MCF 10A (cell line): ENCODE measurements at regions not wholly inside any gene's neighbourhood (a gene's known extent, or its start where the extent isn't known, plus 50 kb on each side); places are given as distances from the start of the nearest gene placed in this dataset.
"Not testable (repeated sequence)": the region's sequence is repeated elsewhere in the genome, so short reads cannot be mapped to it uniquely, and the experiment has no call there.

Experiments used
- BruUV-seq: library from RNA; stranded (reverse); fragments of 400-500 nt; replicated peaks from 2 replicates; lab custom pipeline; 2021; lab: Mats Ljungman, UMichigan
- CTCF ChIA-PET: fragments of 300-600 bp; sonication (Branson Sonifier 250); formaldehyde crosslinking; extraction: SDS; loops from one replicate; lab custom pipeline; 2021; ENCODE audit warnings: antibody characterized with exemption, inconsistent platforms; lab: Yijun Ruan, JAX
- POLR2A ChIA-PET: fragments of 300-600, 350-650 bp; sonication (Branson Sonifier 250); formaldehyde crosslinking; extraction: SDS; loops from one replicate; lab custom pipeline; 2020; ENCODE audit warnings: antibody characterized with exemption, inconsistent platforms; lab: Yijun Ruan, JAX
- DNase-seq: peaks from one replicate; pipeline ENCODE4 v3.0.0-alpha.2; 2018; ENCODE audit not compliant: unreplicated experiment
- H3K27ac Mint-ChIP-seq: one replicate; pipeline ENCODE4 v1.8.0; 2022; ENCODE audit warnings: mild to moderate bottlenecking, low read depth, mixed read lengths; ENCODE audit not compliant: unreplicated experiment
- H3K27me3 Mint-ChIP-seq: one replicate; pipeline ENCODE4 v1.8.0; 2022; ENCODE audit warnings: mixed read lengths; ENCODE audit not compliant: insufficient read depth, unreplicated experiment
- H3K36me3 Mint-ChIP-seq: one replicate; pipeline ENCODE4 v1.8.0; 2022; ENCODE audit warnings: mild to moderate bottlenecking, moderate library complexity, mixed read lengths; ENCODE audit not compliant: insufficient read depth, unreplicated experiment
- H3K4me1 Mint-ChIP-seq: one replicate; pipeline ENCODE4 v1.8.0; 2022; ENCODE audit warnings: mixed read lengths; ENCODE audit not compliant: insufficient read depth, unreplicated experiment
- H3K4me3 Mint-ChIP-seq: one replicate; pipeline ENCODE4 v1.8.0; 2022; ENCODE audit warnings: mild to moderate bottlenecking, moderate library complexity, mixed read lengths; ENCODE audit not compliant: unreplicated experiment
- H3K9me3 Mint-ChIP-seq: one replicate; pipeline ENCODE4 v1.8.0; 2022; ENCODE audit warnings: mixed read lengths; ENCODE audit not compliant: unreplicated experiment
- CTCF ChIP-seq: fragments of 200-600 bp; IDR thresholded peaks from one replicate; pipeline ENCODE4 v1.8.0; 2022; ENCODE audit warnings: antibody characterized with exemption, mild to moderate bottlenecking; ENCODE audit not compliant: unreplicated experiment
- intact Hi-C: fragments of 100-400 bp; cut with micrococcal nuclease; formaldehyde crosslinking; loops from 2 replicates; pipeline ENCODE4 v1.14.1; 2022

- Mint-ChIP-seq H3K27me3 (peaks cover 11% of the 10 kb centered on the region), H3K9me3 (peaks cover 17% of the 10 kb centered on the region), H3K36me3 (no peaks in the 10 kb centered on the region), H3K4me1 (no peaks in the 10 kb centered on the region), H3K27ac (no peak overlapping the region), H3K4me3 (no peak overlapping the region)
- CTCF ChIA-PET, result interaction anchor here (0.5 kb wide), 1 partner anchor 15 kb away, joined by 3 read pairs; no protein-coding TSS in a partner anchor
- no peak for TF ChIP-seq CTCF
- DNase-seq, result no peak
- BruUV-seq, result no TSS peak
- POLR2A ChIA-PET, result interaction anchor here (0.7 kb wide), 1 partner anchor 38 kb away, joined by 3 read pairs; no protein-coding TSS in a partner anchor
- intact Hi-C loops, result no loop called here
Observed at GRCh38 chrX:3443184-3443583, 96.7 kb upstream of the MXRA5 start.

GRCh38 chrX:3442691-3443090 is 96.2 kb upstream of the MXRA5 start:
- Mint-ChIP-seq H3K9me3 (peaks cover 12% of the 10 kb centered on the region), H3K27me3 (peaks cover 11% of the 10 kb centered on the region), H3K36me3 (no peaks in the 10 kb centered on the region), H3K4me3 (no peak overlapping the region), H3K4me1 (no peaks in the 10 kb centered on the region), H3K27ac (no peak overlapping the region)
- DNase-seq, result no peak
- no peak for TF ChIP-seq CTCF
- BruUV-seq, result no TSS peak
- CTCF ChIA-PET, result interaction anchor here (0.5 kb wide), 1 partner anchor 14 kb away, joined by 3 read pairs; no protein-coding TSS in a partner anchor
- POLR2A ChIA-PET, result interaction anchor here (0.7 kb wide), 1 partner anchor 38 kb away, joined by 3 read pairs; no protein-coding TSS in a partner anchor
- intact Hi-C loops, result no loop called here

GRCh38 chrX:3440981-3441380 is 94.5 kb upstream of the MXRA5 start:
- H3K27ac Mint-ChIP-seq, result no peak overlapping the region
- H3K9me3 Mint-ChIP-seq, result peaks cover 11% of the 10 kb centered on the region
- H3K4me1 Mint-ChIP-seq, result no peaks in the 10 kb centered on the region
- intact Hi-C loops, result no loop called here
- CTCF ChIA-PET, result no interaction called here
- H3K27me3 Mint-ChIP-seq, result peaks cover 11% of the 10 kb centered on the region
- POLR2A ChIA-PET, result no interaction called here
- TF ChIP-seq CTCF, result no peak
- no peak for DNase-seq
- no peaks in the 10 kb centered on the region for H3K36me3 Mint-ChIP-seq
- no peak overlapping the region for H3K4me3 Mint-ChIP-seq
- BruUV-seq, result no TSS peak

- POLR2A ChIA-PET, H3K4me3 Mint-ChIP-seq, H3K27ac Mint-ChIP-seq, intact Hi-C loops, CTCF ChIA-PET, DNase-seq, H3K36me3 Mint-ChIP-seq, BruUV-seq, H3K4me1 Mint-ChIP-seq: not testable (repeated sequence)
- peaks cover 11% of the 10 kb centered on the region for H3K9me3 Mint-ChIP-seq
- H3K27me3 Mint-ChIP-seq, result peaks cover 11% of the 10 kb centered on the region
Observed at GRCh38 chrX:3435916-3436315, 89.5 kb upstream of the MXRA5 start.

GRCh38 chrX:3435057-3435456 is 88.6 kb upstream of the MXRA5 start:
- no TSS peak for BruUV-seq
- peaks cover 8% of the 10 kb centered on the region for H3K27me3 Mint-ChIP-seq

More at GRCh38 chrX:3435057-3435456, 88.6 kb upstream of the MXRA5 start:
- TF ChIP-seq CTCF, result no peak
- ChIA-PET CTCF (no interaction called here), POLR2A (no interaction called here)
- no peak overlapping the region for H3K4me3 Mint-ChIP-seq
- intact Hi-C loops, result no loop called here
- no peaks in the 10 kb centered on the region for H3K36me3 Mint-ChIP-seq
- H3K27ac Mint-ChIP-seq, result no peak overlapping the region
- peaks cover 7% of the 10 kb centered on the region for H3K9me3 Mint-ChIP-seq
- no peak for DNase-seq
- no peaks in the 10 kb centered on the region for H3K4me1 Mint-ChIP-seq
